WTC11 (cell line): ENCODE measurements at regions not wholly inside any gene's neighbourhood (a gene's known extent, or its start where the extent isn't known, plus 50 kb on each side); places are given as distances from the start of the nearest gene placed in this dataset.
"Not testable (repeated sequence)": the region's sequence is repeated elsewhere in the genome, so short reads cannot be mapped to it uniquely, and the experiment has no call there.

ENCODE experiments used
- ATAC-seq: fragments of 200-7000 bp; cut with Tn5 transposase; 2 replicates; pipeline ENCODE4 v1.10.0; 2021; ENCODE audit warnings: mild to moderate bottlenecking, moderate library complexity
- CTCF ChIA-PET: fragments of 300-600 bp; sonication (Branson Sonifier 250); formaldehyde crosslinking; loops from one replicate; lab custom pipeline; 2021; ENCODE audit warnings: antibody characterized with exemption; lab: Charles Lee
- POLR2A ChIA-PET: fragments of 350-600 bp; sonication (Branson Sonifier 250); formaldehyde crosslinking; loops from one replicate; lab custom pipeline; 2021; ENCODE audit warnings: antibody characterized with exemption; lab: Charles Lee
- DNase-seq: peaks from one replicate; pipeline ENCODE4 v3.0.0; 2021; ENCODE audit warnings: low spot score
- H3K27ac Mint-ChIP-seq: 2 replicates; pipeline ENCODE4 v1.8.0; 2021; ENCODE audit warnings: mixed read lengths
- H3K27me3 Mint-ChIP-seq: 2 replicates; pipeline ENCODE4 v1.8.0; 2021; ENCODE audit warnings: low read depth, mild to moderate bottlenecking, moderate library complexity, mixed read lengths
- H3K36me3 Mint-ChIP-seq: 2 replicates; pipeline ENCODE4 v1.8.0; 2021; ENCODE audit warnings: mixed read lengths
- H3K4me1 Mint-ChIP-seq: 2 replicates; pipeline ENCODE4 v1.8.0; 2022; ENCODE audit warnings: mixed read lengths
- H3K4me3 Mint-ChIP-seq: 2 replicates; pipeline ENCODE4 v1.8.0; 2021; ENCODE audit warnings: mild to moderate bottlenecking, moderate library complexity, mixed read lengths
- H3K9me3 Mint-ChIP-seq: 2 replicates; pipeline ENCODE4 v1.8.0; 2021; ENCODE audit warnings: mixed read lengths
- AFF4 ChIP-seq: sonication (generic); formaldehyde crosslinking; IDR thresholded peaks from 2 replicates; pipeline ENCODE4 v1.8.1; 2023; ENCODE audit warnings: mild to moderate bottlenecking, missing genetic modification reagents, borderline replicate concordance
- CREM ChIP-seq: sonication (generic); formaldehyde crosslinking; IDR thresholded peaks from 2 replicates; pipeline ENCODE4 v1.8.1; 2022; ENCODE audit warnings: mild to moderate bottlenecking, missing genetic modification reagents, moderate library complexity
- E2F5 ChIP-seq: sonication (generic); formaldehyde crosslinking; IDR thresholded peaks from 2 replicates; pipeline ENCODE4 v1.8.1; 2022; ENCODE audit warnings: mild to moderate bottlenecking, moderate library complexity, missing genetic modification reagents
- ELF4 ChIP-seq: sonication (generic); formaldehyde crosslinking; IDR thresholded peaks from 2 replicates; pipeline ENCODE4 v1.8.1; 2022; ENCODE audit warnings: low read depth, mild to moderate bottlenecking, moderate library complexity, missing genetic modification reagents
- ESRRA ChIP-seq: sonication (generic); formaldehyde crosslinking; IDR thresholded peaks from 2 replicates; pipeline ENCODE4 v1.8.1; 2022; ENCODE audit warnings: mild to moderate bottlenecking, missing genetic modification reagents, borderline replicate concordance
- FOXK1 ChIP-seq: sonication (generic); formaldehyde crosslinking; IDR thresholded peaks from 2 replicates; pipeline ENCODE4 v1.8.0; 2022; ENCODE audit warnings: mild to moderate bottlenecking, moderate library complexity, missing genetic modification reagents
- GTF2I ChIP-seq: fragments of 250-450 bp; sonication (Bioruptor Pico); conservative IDR thresholded peaks from 2 replicates; pipeline ENCODE4 v1.4.0; 2021; ENCODE audit warnings: mild to moderate bottlenecking
- KAT7 ChIP-seq: sonication (generic); formaldehyde crosslinking; IDR thresholded peaks from 2 replicates; pipeline ENCODE4 v1.8.1; 2023; ENCODE audit warnings: missing genetic modification reagents, mild to moderate bottlenecking, borderline replicate concordance
- MXD4 ChIP-seq: fragments of 250-450 bp; sonication (Bioruptor Pico); IDR thresholded peaks from 2 replicates; pipeline ENCODE4 v1.8.0; 2021; ENCODE audit warnings: mild to moderate bottlenecking, moderate library complexity, borderline replicate concordance
- SOX15 ChIP-seq: fragments of 250-450 bp; sonication (Bioruptor Pico); IDR thresholded peaks from 2 replicates; pipeline ENCODE4 v1.9.0; 2021; ENCODE audit warnings: mild to moderate bottlenecking
- ZNF263 ChIP-seq: sonication (generic); formaldehyde crosslinking; IDR thresholded peaks from 2 replicates; pipeline ENCODE4 v1.8.1; 2022; ENCODE audit warnings: low read depth, mild to moderate bottlenecking, moderate library complexity, missing genetic modification reagents
- ZNF281 ChIP-seq: sonication (generic); formaldehyde crosslinking; IDR thresholded peaks from 2 replicates; pipeline ENCODE4 v1.8.0; 2023; ENCODE audit warnings: mild to moderate bottlenecking, missing genetic modification reagents
- ZNF317 ChIP-seq: sonication (generic); formaldehyde crosslinking; IDR thresholded peaks from 2 replicates; pipeline ENCODE4 v1.8.1; 2023; ENCODE audit warnings: low read depth, mild to moderate bottlenecking, moderate library complexity, missing genetic modification reagents, borderline replicate concordance
- ZNF423 ChIP-seq: fragments of 250-450 bp; sonication (Bioruptor Pico); IDR thresholded peaks from 2 replicates; pipeline ENCODE4 v2.1.2; 2022; ENCODE audit warnings: mild to moderate bottlenecking, moderate library complexity
- TF ChIP-seq, protein P1 (sequence below): fragments of 250-450 bp; sonication (Bioruptor Pico); IDR thresholded peaks from 2 replicates; pipeline ENCODE4 v1.9.0; 2021; ENCODE audit warnings: mild to moderate bottlenecking, borderline replicate concordance
- TF ChIP-seq, protein P2 (sequence below): sonication (generic); formaldehyde crosslinking; conservative IDR thresholded peaks from 2 replicates; pipeline ENCODE4 v1.8.1; 2022; ENCODE audit warnings: mild to moderate bottlenecking, missing genetic modification reagents

DNA sequence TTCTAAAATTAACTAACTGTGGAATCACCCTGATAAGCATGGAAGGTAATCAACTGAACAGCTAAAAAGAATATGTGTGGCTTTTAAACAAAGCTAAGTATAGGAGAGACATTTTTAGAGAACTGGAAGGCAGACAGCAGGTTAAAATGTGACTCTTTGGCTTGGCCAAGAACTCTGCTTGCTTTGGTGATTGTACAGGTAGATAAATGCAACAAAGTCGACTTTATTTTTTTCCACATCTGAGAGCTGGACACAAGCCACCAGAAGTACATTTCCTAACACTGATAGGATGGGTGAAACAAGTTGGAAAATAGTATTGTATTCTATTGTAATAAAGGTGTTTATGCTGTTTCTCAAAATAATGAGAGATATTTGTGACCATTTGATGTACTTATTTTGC, 84.1 kb downstream of the RBMX2 start (continued):
- no peak for TF ChIP-seq AFF4
- no peak for TF ChIP-seq ZNF317

GRCh38 chrX:130495502-130495901, 93.7 kb downstream of the RBMX2 start:
- H3K9me3 Mint-ChIP-seq, H3K27ac Mint-ChIP-seq, CTCF ChIA-PET, H3K4me1 Mint-ChIP-seq, DNase-seq, H3K4me3 Mint-ChIP-seq, H3K27me3 Mint-ChIP-seq, H3K36me3 Mint-ChIP-seq, ATAC-seq, POLR2A ChIA-PET: not testable (repeated sequence)

GRCh38 chrX:130497531-130497930, 95.7 kb downstream of the RBMX2 start:
- Mint-ChIP-seq H3K36me3 (no peaks in the 10 kb centered on the region), H3K27me3 (peaks cover 6% of the 10 kb centered on the region), H3K4me1 (no peaks in the 10 kb centered on the region), H3K9me3 (no peaks in the 10 kb centered on the region), H3K27ac (no peak overlapping the region)
- POLR2A ChIA-PET: no interaction called here
- ATAC-seq: no peak
- TF ChIP-seq MXD4 (CRISPR knock-in tag): no peak
- TF ChIP-seq E2F5: no peak
- no peak for TF ChIP-seq ZNF263 (CRISPR knock-in tag)
- TF ChIP-seq ZNF423 (CRISPR knock-in tag): no peak
- TF ChIP-seq SOX15 (CRISPR knock-in tag): no peak
- no peak for TF ChIP-seq ZNF281
- TF ChIP-seq ESRRA (CRISPR knock-in tag): no peak
- TF ChIP-seq, protein P1, sequence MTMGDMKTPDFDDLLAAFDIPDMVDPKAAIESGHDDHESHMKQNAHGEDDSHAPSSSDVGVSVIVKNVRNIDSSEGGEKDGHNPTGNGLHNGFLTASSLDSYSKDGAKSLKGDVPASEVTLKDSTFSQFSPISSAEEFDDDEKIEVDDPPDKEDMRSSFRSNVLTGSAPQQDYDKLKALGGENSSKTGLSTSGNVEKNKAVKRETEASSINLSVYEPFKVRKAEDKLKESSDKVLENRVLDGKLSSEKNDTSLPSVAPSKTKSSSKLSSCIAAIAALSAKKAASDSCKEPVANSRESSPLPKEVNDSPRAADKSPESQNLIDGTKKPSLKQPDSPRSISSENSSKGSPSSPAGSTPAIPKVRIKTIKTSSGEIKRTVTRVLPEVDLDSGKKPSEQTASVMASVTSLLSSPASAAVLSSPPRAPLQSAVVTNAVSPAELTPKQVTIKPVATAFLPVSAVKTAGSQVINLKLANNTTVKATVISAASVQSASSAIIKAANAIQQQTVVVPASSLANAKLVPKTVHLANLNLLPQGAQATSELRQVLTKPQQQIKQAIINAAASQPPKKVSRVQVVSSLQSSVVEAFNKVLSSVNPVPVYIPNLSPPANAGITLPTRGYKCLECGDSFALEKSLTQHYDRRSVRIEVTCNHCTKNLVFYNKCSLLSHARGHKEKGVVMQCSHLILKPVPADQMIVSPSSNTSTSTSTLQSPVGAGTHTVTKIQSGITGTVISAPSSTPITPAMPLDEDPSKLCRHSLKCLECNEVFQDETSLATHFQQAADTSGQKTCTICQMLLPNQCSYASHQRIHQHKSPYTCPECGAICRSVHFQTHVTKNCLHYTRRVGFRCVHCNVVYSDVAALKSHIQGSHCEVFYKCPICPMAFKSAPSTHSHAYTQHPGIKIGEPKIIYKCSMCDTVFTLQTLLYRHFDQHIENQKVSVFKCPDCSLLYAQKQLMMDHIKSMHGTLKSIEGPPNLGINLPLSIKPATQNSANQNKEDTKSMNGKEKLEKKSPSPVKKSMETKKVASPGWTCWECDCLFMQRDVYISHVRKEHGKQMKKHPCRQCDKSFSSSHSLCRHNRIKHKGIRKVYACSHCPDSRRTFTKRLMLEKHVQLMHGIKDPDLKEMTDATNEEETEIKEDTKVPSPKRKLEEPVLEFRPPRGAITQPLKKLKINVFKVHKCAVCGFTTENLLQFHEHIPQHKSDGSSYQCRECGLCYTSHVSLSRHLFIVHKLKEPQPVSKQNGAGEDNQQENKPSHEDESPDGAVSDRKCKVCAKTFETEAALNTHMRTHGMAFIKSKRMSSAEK (CRISPR knock-in tag): no peak
- no peak for TF ChIP-seq FOXK1
- TF ChIP-seq, protein P2, sequence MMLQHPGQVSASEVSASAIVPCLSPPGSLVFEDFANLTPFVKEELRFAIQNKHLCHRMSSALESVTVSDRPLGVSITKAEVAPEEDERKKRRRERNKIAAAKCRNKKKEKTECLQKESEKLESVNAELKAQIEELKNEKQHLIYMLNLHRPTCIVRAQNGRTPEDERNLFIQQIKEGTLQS (CRISPR knock-in tag): no peak
- no peak for TF ChIP-seq ELF4
- TF ChIP-seq KAT7 (CRISPR knock-in tag): no peak
- TF ChIP-seq CREM (CRISPR knock-in tag): no peak
- TF ChIP-seq GTF2I: no peak
- TF ChIP-seq, all 79 proteins: peak for 0
- CTCF ChIA-PET: interaction anchor here (1.0 kb wide), 1 partner anchor 78 kb away, joined by 3 read pairs; no protein-coding TSS in a partner anchor
- no peak overlapping the region for H3K4me3 Mint-ChIP-seq
- no peak for DNase-seq
